ENCODE measurements at regions not wholly inside any gene's neighbourhood (a gene's known extent, or its start where the extent isn't known, plus 50 kb on each side); places are given as distances from the start of the nearest gene placed in this dataset.

- no peak for DNase-seq
These were observed 67.7 kb upstream of the ST8SIA4 start for GRCh38 chr5:100970646-100971255.

- no peak for DNase-seq
These were observed 62.2 kb upstream of the ST8SIA4 start for GRCh38 chr5:100965291-100965690.

All from NCI-H774 (cell line).